Endodermal cell (in vitro differentiated cells): ENCODE measurements at regions not wholly inside any gene's neighbourhood (a gene's known extent, or its start where the extent isn't known, plus 50 kb on each side); places are given as distances from the start of the nearest gene placed in this dataset.

Source experiments
- DNase-seq: peaks from one replicate; pipeline ENCODE4 v3.0.0-alpha.2; 2017
- H3K27ac ChIP-seq: 2 replicates; pipeline ENCODE4 v1.5.1; 2013; ENCODE audit warnings: mild to moderate bottlenecking, low read depth, low read length, moderate library complexity
- H3K27me3 ChIP-seq: 2 replicates; pipeline ENCODE4 v1.6.1; 2013; ENCODE audit warnings: mild to moderate bottlenecking, low read length, moderate library complexity; ENCODE audit not compliant: insufficient read depth, control insufficient read depth, poor library complexity, severe bottlenecking
- H3K36me3 ChIP-seq: 2 replicates; pipeline ENCODE4 v1.7.0; 2013; ENCODE audit warnings: mild to moderate bottlenecking, low read length, moderate library complexity; ENCODE audit not compliant: control insufficient read depth, insufficient read depth
- H3K4me1 ChIP-seq: one replicate; pipeline ENCODE4 v1.7.0; 2013; ENCODE audit warnings: low read length; ENCODE audit not compliant: control insufficient read depth, insufficient read depth
- H3K4me3 ChIP-seq: 2 replicates; pipeline ENCODE4 v1.5.1; 2013; ENCODE audit warnings: mild to moderate bottlenecking, low read length, moderate library complexity
- H3K9ac ChIP-seq: 2 replicates; pipeline ENCODE4 v1.6.1; 2013; ENCODE audit warnings: mild to moderate bottlenecking, low read length, moderate library complexity; ENCODE audit not compliant: poor library complexity, severe bottlenecking; ENCODE audit errors: extremely low read depth
- H3K9me3 ChIP-seq: 2 replicates; pipeline ENCODE4 v1.6.1; 2013; ENCODE audit warnings: mild to moderate bottlenecking, low read length, moderate library complexity; ENCODE audit not compliant: control insufficient read depth
- H3K27ac Mint-ChIP-seq: 2 replicates; pipeline ENCODE4 v1.8.0; 2020; ENCODE audit warnings: mixed read lengths
- H3K27me3 Mint-ChIP-seq: 2 replicates; pipeline ENCODE4 v1.8.0; 2021; ENCODE audit warnings: mild to moderate bottlenecking, mixed read lengths; ENCODE audit not compliant: insufficient read depth
- H3K36me3 Mint-ChIP-seq: 2 replicates; pipeline ENCODE4 v1.8.0; 2020; ENCODE audit warnings: low read depth, mixed read lengths
- H3K4me1 Mint-ChIP-seq: 2 replicates; pipeline ENCODE4 v1.8.0; 2020; ENCODE audit warnings: mixed read lengths
- H3K4me3 Mint-ChIP-seq: 2 replicates; pipeline ENCODE4 v1.8.0; 2020; ENCODE audit warnings: mild to moderate bottlenecking, moderate library complexity, mixed read lengths
- H3K9me3 Mint-ChIP-seq: 2 replicates; pipeline ENCODE4 v1.8.0; 2020; ENCODE audit warnings: mild to moderate bottlenecking, mixed read lengths
- CTCF ChIP-seq: fragments of 200-600 bp; sonication (generic); conservative IDR thresholded peaks from 2 replicates; pipeline ENCODE4 v1.5.0; 2021; ENCODE audit warnings: antibody characterized with exemption, mild to moderate bottlenecking
- WGBS, 2 experiments: methylation state at CpG; one replicate each; pipeline versions ENCODE4 v1.1.5 to v1.1.7; 2013; ENCODE audit warnings: missing lambda C conversion rate in 2 of 2, mixed read lengths in 1 of 2; ENCODE audit not compliant: insufficient coverage in 1 of 2, insufficient read length in 1 of 2; 5-methylcytosine and 5-hydroxymethylcytosine counted together

GRCh38 chr2:176734868-176735267, 465.6 kb downstream of the MTX2 start:
- whole genome bisulfite sequencing, 2 experiments = 98 to 100% methylated on average over 5 of the region's 5 CpGs
- H3K27me3 Mint-ChIP-seq = no peaks in the 10 kb centered on the region
- no peak for TF ChIP-seq CTCF
- H3K27ac ChIP-seq = no peak overlapping the region
- H3K4me1 ChIP-seq = peaks cover 5% of the 10 kb centered on the region
- H3K4me1 Mint-ChIP-seq = no peaks in the 10 kb centered on the region
- no peak overlapping the region for H3K27ac Mint-ChIP-seq
- no peak overlapping the region for H3K4me3 Mint-ChIP-seq
- H3K27me3 ChIP-seq = no peaks in the 10 kb centered on the region
- H3K9me3 Mint-ChIP-seq = no peaks in the 10 kb centered on the region
- no peak for DNase-seq
- H3K36me3 Mint-ChIP-seq = no peaks in the 10 kb centered on the region
- no peaks in the 10 kb centered on the region for H3K9me3 ChIP-seq
- no peak overlapping the region for H3K4me3 ChIP-seq
- no peak overlapping the region for H3K9ac ChIP-seq
- H3K36me3 ChIP-seq = no peaks in the 10 kb centered on the region

- Mint-ChIP-seq H3K36me3 (no peaks in the 10 kb centered on the region), H3K27me3 (no peaks in the 10 kb centered on the region), H3K27ac (no peak overlapping the region), H3K4me1 (peaks cover 13% of the 10 kb centered on the region), H3K4me3 (no peak overlapping the region), H3K9me3 (no peaks in the 10 kb centered on the region)
- no peaks in the 10 kb centered on the region for H3K27me3 ChIP-seq
- H3K9ac ChIP-seq = no peak overlapping the region
- no peak for TF ChIP-seq CTCF
- no peaks in the 10 kb centered on the region for H3K9me3 ChIP-seq
- no peak overlapping the region for H3K4me3 ChIP-seq
- no peaks in the 10 kb centered on the region for H3K36me3 ChIP-seq
- 100% methylated on average over 1 of the region's 1 CpG; no CpG with 5 or more reads in 1 of the 2 experiments for WGBS, 2 experiments
- H3K27ac ChIP-seq = no peak overlapping the region
- H3K4me1 ChIP-seq = no peaks in the 10 kb centered on the region
- no peak for DNase-seq
Observed at GRCh38 chr2:176742271-176742670, 470.3 kb upstream of the HNRNPA3 start.

GRCh38 chr2:176743671-176744070, 468.9 kb upstream of the HNRNPA3 start:
- H3K4me3 Mint-ChIP-seq = no peak overlapping the region

More at GRCh38 chr2:176743671-176744070, 468.9 kb upstream of the HNRNPA3 start:
- Histone ChIP-seq H3K4me1 (no peaks in the 10 kb centered on the region), H3K36me3 (no peaks in the 10 kb centered on the region), H3K9ac (no peak overlapping the region), H3K4me3 (no peak overlapping the region), H3K9me3 (no peaks in the 10 kb centered on the region), H3K27ac (no peak overlapping the region), H3K27me3 (no peaks in the 10 kb centered on the region)
- H3K36me3 Mint-ChIP-seq = no peaks in the 10 kb centered on the region
- no peak for DNase-seq
- H3K4me1 Mint-ChIP-seq = peaks cover 13% of the 10 kb centered on the region
- TF ChIP-seq CTCF = no peak
- no peaks in the 10 kb centered on the region for H3K9me3 Mint-ChIP-seq
- H3K27ac Mint-ChIP-seq = no peak overlapping the region
- 94 to 100% methylated on average over 3 of the region's 3 CpGs for WGBS, 2 experiments
- no peaks in the 10 kb centered on the region for H3K27me3 Mint-ChIP-seq
